SK-N-MC (cell line): ENCODE measurements at regions not wholly inside any gene's neighbourhood (a gene's known extent, or its start where the extent isn't known, plus 50 kb on each side); places are given as distances from the start of the nearest gene placed in this dataset.

ENCODE experiments used
- EZH2 ChIP-seq: fragments of 200-600 bp; sonication (generic); IDR thresholded peaks from one replicate; pipeline ENCODE4 v1.6.1; 2017; ENCODE audit warnings: antibody characterized with exemption
- POLR2AphosphoS5 ChIP-seq: IDR thresholded peaks from 2 replicates; pipeline ENCODE4 v1.6.1; 2012; ENCODE audit warnings: mild to moderate bottlenecking, low read depth, low read length, borderline replicate concordance

GRCh38 chr15:69615736-69616135 is 163.1 kb downstream of the RPLP1 start:
- TF ChIP-seq POLR2AphosphoS5 (no peak), EZH2 (no peak)
